Superior temporal gyrus (tissue), 1 donor: ENCODE measurements at regions not wholly inside any gene's neighbourhood (a gene's known extent, or its start where the extent isn't known, plus 50 kb on each side); places are given as distances from the start of the nearest gene placed in this dataset.

Experiments
- DNase-seq: peaks from one replicate; pipeline ENCODE4 v3.0.0-alpha.2; 2016; ENCODE audit errors: extremely low spot score

DNA sequence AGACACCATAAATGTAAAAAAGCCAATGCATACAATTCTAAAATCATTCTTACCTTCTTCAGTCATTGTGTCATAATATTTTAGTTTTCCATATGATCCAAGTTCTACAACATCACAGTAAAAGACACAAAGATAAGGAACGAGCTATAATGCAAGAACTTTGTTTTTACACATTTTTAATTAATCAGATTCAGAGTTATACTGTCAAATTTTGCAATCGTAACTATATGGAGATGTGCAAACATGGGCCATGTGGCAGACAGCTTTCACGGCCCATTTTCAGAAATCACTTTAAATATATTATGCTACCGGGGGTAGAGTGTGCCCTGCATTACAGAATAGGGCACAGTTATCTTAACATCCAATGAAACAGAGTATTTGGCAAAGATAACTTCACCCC lies 188.4 kb downstream of the ACER2 start:
- DNase-seq, result no peak

DNA sequence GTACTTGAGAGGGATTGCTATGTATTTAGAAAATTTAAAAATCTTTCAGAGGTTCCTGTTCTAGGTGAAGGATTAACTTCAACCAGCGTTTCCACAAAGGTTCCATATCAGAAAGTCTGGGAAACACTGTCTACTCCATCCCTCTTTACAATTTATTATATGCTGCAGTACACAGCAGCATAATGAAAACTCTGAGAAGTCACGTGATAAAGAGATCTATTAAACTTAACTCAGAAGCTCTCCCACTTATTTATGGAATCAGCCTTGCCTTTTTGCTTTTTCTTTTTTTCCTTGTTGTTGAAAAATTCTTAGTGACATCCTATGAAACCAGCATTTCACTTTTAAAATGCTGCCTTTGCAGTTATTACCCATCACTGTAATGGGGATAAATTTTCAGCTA lies 186.2 kb downstream of the ACER2 start:
- no peak for DNase-seq

GRCh38 chr9:19587678-19588077 lies 178.9 kb downstream of the ACER2 start:
- DNase-seq, result no peak

GRCh38 chr9:19583890-19584289 lies 175.1 kb downstream of the ACER2 start:
- no peak for DNase-seq

GRCh38 chr9:19577411-19577810 lies 168.6 kb downstream of the ACER2 start:
- DNase-seq, result no peak

- peak; percentile 35 for DNase-seq
Measured at GRCh38 chr9:19568946-19569345, 160.1 kb downstream of the ACER2 start.

GRCh38 chr9:19564396-19565061 lies 155.7 kb downstream of the ACER2 start:
- DNase-seq, result peak; percentile 28

GRCh38 chr9:19555214-19555613 lies 146.4 kb downstream of the ACER2 start:
- DNase-seq, result peak; percentile 2

DNA sequence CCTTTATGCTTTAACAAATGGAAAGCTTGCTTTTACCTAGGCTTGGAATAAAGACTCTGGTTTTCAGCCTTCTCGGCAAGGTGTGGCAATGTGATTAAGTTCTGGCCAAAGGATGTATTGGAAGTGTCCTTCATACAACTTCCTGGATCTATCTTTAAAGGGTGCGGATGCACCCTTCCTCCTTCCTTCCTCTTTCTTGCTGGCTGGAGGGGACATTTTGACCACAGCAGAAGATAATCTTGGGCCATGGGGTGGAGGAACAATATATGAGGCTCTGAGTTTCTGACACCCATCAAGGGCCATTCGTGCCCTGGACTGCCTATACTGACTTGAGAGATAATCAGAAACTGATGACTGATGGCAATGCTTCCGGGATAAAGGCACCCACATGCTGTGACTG lies 145.7 kb downstream of the ACER2 start:
- peak; percentile 11 for DNase-seq

DNA sequence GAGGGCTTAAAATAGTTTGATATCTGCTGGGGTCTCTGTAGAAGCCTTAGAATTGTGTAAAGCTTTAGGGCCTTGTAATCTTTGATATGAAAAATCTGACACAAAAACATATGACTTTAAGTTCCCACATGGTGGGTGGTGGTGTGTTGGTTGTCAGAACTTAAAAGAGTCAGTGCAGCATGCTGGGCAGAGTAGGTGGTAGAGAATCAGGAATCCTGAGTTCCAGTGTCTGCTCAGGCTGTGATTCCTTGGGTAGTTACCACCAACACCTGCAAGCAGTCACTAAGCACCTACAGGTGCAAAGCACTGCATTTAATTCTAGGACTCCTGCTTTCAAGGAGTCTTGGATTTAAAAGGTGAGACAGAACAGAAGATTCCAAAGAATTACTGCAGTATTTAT lies 144.6 kb downstream of the ACER2 start:
- DNase-seq, result peak; percentile 40

DNA sequence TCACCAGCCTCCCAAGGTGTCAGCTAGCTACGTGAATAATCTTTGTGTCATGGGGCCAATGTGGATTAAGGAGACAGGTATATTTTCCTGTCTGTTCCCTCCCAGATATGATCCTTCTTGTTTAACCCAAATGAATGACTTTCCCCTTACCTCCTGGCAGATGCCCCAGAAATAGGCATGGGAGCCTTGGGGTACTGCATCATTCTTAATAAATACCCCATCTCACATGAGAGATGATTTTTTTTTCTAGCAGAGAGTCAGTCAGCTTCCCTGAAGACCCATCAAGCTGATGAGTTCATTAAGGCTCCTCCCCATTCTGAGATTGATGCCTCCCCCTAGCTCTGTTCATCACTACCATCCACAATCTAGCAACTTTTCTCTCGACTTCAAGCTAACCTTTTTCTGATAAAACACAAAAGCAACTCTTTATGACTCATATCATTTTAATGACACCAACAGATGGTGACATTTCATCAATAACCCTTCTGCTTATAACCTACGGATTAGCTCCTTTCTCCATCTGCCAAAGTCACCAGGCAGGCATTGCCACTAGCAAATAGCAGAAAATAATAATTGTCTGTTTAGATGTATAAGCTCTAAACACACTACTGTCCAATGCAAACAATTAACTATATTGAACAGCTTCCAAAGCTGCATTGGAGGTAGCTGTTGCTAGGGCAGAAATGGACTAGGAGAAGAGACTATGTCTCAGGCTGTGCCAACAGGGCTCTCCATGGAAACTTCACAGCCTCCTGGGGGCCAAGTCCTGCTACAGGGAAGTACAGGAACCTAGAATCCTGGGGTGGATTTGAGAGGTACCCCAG lies 143.7 kb downstream of the ACER2 start:
- peak; percentile 54 for DNase-seq

DNA sequence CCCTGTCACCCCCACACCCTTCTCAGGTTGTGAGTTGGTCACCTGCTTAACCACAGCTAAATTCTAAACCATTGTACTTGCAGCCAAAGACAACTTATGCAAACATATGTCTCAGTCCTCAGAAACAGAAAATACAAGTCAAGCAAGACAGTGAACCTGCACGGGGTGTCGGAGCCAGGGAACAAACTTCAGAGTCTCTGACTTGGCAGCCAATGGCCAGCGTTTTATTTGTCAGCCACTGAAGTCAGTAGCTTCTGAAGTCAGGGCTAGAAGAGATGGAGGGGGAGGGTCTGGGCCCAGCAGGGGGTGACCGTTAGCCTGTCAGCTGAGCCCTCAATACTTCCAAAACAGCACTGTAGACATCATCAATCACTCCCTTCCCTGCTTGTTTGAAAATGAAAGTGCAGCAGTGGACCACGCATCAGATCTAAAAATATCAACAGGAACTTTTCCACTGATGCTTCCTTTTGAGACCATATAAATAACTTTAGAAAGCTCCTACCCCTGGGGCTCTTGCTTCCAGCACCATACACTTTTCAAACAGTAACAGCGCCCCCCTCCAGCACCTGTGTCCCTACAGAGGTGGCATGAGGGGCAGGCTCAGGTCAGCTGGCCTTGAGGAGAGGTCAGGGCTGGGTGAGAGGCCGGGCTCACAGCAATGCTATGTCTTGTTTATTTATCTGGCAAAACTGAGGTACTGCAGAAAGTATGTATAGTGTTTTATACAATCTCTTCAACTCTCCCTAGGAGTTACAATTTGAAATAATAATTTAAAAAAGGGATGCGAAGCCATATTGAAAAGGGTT lies 142.5 kb downstream of the ACER2 start:
- DNase-seq, result peak; percentile 45

GRCh38 chr9:19550009-19550408 lies 141.2 kb downstream of the ACER2 start:
- no peak for DNase-seq

DNA sequence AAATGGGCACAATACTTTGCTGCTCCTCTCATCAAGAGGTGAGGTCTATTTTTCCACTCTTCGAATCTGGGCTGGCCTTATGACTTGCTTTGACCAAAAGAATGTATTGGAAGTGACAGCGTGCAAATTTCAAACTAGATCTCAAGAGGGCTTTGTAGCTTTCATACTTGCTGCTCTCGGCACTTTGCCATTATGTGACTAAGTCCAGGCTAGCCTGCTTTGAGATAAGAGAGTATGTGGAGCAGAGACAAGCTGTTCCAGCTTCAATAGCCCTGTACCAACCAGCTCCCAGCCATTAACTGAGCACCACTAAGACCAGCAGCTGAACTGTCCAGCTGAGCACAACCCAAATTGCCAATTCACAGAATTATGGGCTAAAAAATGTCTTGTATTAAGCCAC lies 124.6 kb downstream of the ACER2 start:
- DNase-seq, result no peak

- peak; percentile 8 for DNase-seq
Measured at GRCh38 chr9:19527663-19528062, 118.9 kb downstream of the ACER2 start.

DNA sequence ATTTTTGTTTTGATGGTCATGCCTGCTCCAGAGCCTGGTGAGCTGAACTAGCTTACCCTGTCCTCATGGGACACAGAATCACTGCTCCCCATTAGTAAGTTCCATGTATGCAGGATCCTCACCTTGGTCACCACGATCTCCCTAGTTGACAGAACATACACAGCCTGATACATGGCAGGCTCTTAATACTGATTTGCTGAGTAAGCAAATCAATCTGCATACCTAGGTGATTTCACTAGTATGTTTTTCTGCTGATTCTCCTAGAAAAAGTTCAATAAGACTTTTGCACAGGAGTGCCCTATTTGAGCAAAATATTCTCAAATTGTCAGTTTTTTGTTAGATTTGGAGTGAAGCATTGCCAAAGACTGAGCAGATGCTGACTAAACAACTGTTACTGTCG lies 113.7 kb downstream of the ACER2 start:
- DNase-seq, result peak; percentile 8

GRCh38 chr9:19521205-19521604 lies 112.4 kb downstream of the ACER2 start:
- peak; percentile 8 for DNase-seq

GRCh38 chr9:19517202-19517942 lies 108.6 kb downstream of the ACER2 start:
- no peak for DNase-seq

DNA sequence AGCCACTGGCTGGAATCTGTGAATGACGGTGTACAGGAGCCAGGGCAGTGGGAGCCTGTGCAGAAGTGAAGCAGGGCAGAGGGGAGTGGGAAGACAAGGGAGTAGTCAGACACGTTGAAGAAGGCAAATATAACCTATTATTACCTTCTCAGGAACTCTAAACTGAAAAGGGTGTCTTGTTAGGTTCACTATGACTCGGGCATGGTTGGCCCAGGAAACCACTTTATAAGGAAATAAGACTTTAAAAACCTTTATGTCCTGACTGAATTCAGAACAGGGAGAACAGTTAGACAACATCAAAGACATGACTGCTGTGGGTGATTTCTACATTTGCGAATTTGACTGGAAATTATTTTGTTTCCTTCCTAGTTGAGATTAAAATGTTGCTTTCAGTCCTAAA lies 107.5 kb downstream of the ACER2 start:
- no peak for DNase-seq

DNA sequence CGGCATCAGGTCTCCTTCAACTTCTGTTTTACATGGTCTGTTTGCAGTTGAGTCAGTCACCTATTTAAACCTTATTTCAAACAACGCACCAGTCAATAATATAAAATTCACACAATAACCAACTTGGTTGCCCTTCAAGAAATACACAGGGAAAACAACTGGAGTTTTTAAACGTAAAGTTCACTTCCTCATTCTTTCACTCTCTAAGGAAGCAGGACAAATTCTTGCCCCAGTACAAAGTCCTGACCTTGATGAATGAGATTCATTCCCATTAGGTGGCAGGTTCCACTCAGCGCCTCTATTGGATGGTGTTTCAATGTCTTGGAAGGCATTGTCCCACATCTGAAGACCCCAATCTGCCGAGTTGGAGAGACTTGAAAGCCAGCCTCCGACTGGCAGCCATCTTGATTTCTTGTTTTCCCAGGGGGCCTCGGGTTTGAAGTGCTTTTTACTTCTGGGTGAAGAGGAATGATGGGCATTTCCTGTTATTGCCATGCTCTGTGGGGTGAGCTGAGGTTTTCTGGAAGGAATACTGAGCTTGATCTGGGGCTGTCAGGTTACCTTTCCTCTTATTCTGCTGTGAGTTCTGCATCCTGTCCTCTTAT lies 105.0 kb downstream of the ACER2 start:
- no peak for DNase-seq

DNA sequence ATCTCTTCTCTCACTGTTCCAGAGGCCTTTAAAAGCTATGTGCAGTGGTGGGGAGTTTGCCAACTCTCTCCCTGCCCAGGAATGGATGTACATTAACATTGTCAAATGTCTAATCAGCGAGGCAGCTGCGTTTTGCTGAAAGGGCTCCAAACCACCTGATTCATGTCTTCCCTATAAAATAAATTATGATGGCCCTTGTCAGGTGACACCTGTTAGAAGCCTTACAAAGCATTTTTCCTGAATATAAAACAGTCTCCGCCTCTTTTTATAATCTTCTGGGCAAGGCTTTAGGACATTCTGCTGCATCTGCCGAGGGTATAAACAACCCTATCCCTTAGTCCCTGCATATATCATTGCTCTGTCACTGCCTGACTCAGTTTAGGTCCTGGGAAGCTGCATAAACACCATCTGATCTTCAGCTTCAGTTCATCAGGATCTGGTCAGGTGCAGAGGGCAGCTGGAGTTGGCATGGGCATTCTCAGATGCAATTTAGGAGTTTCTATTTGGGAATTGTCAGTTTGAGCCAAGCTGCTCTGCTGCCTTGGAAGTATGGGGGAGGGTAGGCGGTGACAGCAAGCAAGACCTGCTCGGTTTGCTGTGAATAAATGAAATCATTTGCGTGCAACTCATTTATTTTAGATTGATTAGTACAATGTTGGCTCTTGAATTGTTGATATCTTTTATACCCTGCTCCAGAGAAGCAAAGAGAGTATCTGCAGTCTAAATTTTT lies 103.5 kb downstream of the ACER2 start:
- no peak for DNase-seq
